ENCODE measurements at regions not wholly inside any gene's neighbourhood (a gene's known extent, or its start where the extent isn't known, plus 50 kb on each side); places are given as distances from the start of the nearest gene placed in this dataset.

- TF ChIP-seq CTCF (conservative IDR thresholded peaks at IDR 0.05) (no peak), ZFX (IDR thresholded peaks at IDR 0.05) (no peak)
Observed at GRCh38 chr4:41364876-41365275, 108.1 kb downstream of the UCHL1 start.

All from C4-2B (cell line).